GM21515 (cell line): ENCODE measurements at regions not wholly inside any gene's neighbourhood (a gene's known extent, or its start where the extent isn't known, plus 50 kb on each side); places are given as distances from the start of the nearest gene placed in this dataset.
"Not testable (repeated sequence)": the region's sequence is repeated elsewhere in the genome, so short reads cannot be mapped to it uniquely, and the experiment has no call there.

Experiments
- ATAC-seq: cut with Tn5 transposase; IDR thresholded peaks from one replicate; pipeline ENCODE4 v1.9.1; 2021; ENCODE audit not compliant: unreplicated experiment

GRCh38 chr4:124133753-124134152 is 578.8 kb downstream of the ANKRD50 start:
- no peak for ATAC-seq

- no peak for ATAC-seq
Measured at GRCh38 chr4:124135409-124135813, 577.1 kb downstream of the ANKRD50 start.

- ATAC-seq, result no peak
Measured at GRCh38 chr4:124139044-124139443, 573.5 kb downstream of the ANKRD50 start.

- no peak for ATAC-seq
Measured at GRCh38 chr4:124143632-124144031, 568.9 kb downstream of the ANKRD50 start.

- no peak for ATAC-seq
Measured at GRCh38 chr4:124144238-124144654, 568.3 kb downstream of the ANKRD50 start.

GRCh38 chr4:124146068-124146467 is 566.5 kb downstream of the ANKRD50 start:
- ATAC-seq, result no peak

GRCh38 chr4:124151031-124151430 is 561.5 kb downstream of the ANKRD50 start:
- ATAC-seq, result no peak

GRCh38 chr4:124152132-124152531 is 560.4 kb downstream of the ANKRD50 start:
- no peak for ATAC-seq

- no peak for ATAC-seq
Measured at GRCh38 chr4:124155239-124155638, 557.3 kb downstream of the ANKRD50 start.

- no peak for ATAC-seq
Measured at GRCh38 chr4:124157396-124158083, 555.0 kb downstream of the ANKRD50 start.

GRCh38 chr4:124163401-124163800 is 549.1 kb downstream of the ANKRD50 start:
- ATAC-seq, result no peak

GRCh38 chr4:124167602-124168001 is 544.9 kb downstream of the ANKRD50 start:
- no peak for ATAC-seq

- ATAC-seq, result not testable (repeated sequence)
Measured at GRCh38 chr4:124169524-124169923, 543.0 kb downstream of the ANKRD50 start.

GRCh38 chr4:124173912-124174311 is 538.6 kb downstream of the ANKRD50 start:
- no peak for ATAC-seq

- ATAC-seq, result no peak
Measured at GRCh38 chr4:124177647-124178425, 534.7 kb downstream of the ANKRD50 start.

GRCh38 chr4:124178449-124179021 is 534.0 kb downstream of the ANKRD50 start:
- ATAC-seq, result no peak

GRCh38 chr4:124179506-124180186 is 532.9 kb downstream of the ANKRD50 start:
- ATAC-seq, result no peak

GRCh38 chr4:124181039-124181438 is 531.5 kb downstream of the ANKRD50 start:
- no peak for ATAC-seq

GRCh38 chr4:124183231-124183630 is 529.3 kb downstream of the ANKRD50 start:
- no peak for ATAC-seq

- no peak for ATAC-seq
Measured at GRCh38 chr4:124183926-124184325, 528.6 kb downstream of the ANKRD50 start.

- ATAC-seq, result no peak
Measured at GRCh38 chr4:124184792-124185191, 527.7 kb downstream of the ANKRD50 start.
